Liver (tissue), 3 donors: ENCODE measurements at regions not wholly inside any gene's neighbourhood (a gene's known extent, or its start where the extent isn't known, plus 50 kb on each side); places are given as distances from the start of the nearest gene placed in this dataset.

Source experiments
- ATF3 ChIP-seq: IDR thresholded peaks from 2 replicates; pipeline ENCODE4 v1.6.1; 2016; ENCODE audit warnings: antibody characterized with exemption
- GABPA ChIP-seq, 2 donors: IDR thresholded peaks in 1 of 2; conservative IDR thresholded peaks in 1 of 2; 2 replicates each; pipeline ENCODE4 v1.6.1; 2016; ENCODE audit warnings: antibody characterized with exemption in 2 of 2, mild to moderate bottlenecking in 1 of 2, moderate library complexity in 1 of 2
- SP1 ChIP-seq: IDR thresholded peaks from 2 replicates; pipeline ENCODE4 v1.6.1; 2018; ENCODE audit warnings: antibody characterized with exemption, mild to moderate bottlenecking
- ZBTB33 ChIP-seq: IDR thresholded peaks from 2 replicates; pipeline ENCODE4 v1.6.1; 2016; ENCODE audit warnings: antibody characterized with exemption
- TF ChIP-seq, protein P1 (sequence below): fragments of 150-350 bp; IDR thresholded peaks from 2 replicates; pipeline ENCODE4 v1.5.1; 2017; ENCODE audit warnings: improper control_type of control experiment, low read depth, low read length; ENCODE audit not compliant: missing input control
- donor health status: healthy.
- donor health status: healthy.

DNA sequence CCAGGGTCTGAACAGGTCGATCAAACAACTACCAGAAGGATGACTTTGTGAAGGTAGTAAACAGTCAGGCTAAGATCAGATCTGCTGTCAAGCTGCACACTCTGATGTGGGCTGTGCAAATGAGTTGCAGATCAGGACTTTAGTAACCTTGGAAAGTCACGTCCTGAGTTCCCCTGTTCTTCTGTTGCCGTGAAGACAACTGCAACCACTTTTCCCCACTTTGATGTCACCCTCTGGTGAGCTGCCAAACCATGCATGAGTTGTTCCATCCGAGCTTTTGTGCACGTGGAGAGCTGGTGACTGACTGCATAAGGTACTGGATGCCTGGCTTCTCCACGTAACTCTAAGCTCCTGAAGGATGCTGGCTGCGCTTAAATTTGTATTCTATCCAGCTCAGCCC is 111.0 kb downstream of the CD83 start:
- no peak for TF ChIP-seq ATF3
- TF ChIP-seq, protein P1, sequence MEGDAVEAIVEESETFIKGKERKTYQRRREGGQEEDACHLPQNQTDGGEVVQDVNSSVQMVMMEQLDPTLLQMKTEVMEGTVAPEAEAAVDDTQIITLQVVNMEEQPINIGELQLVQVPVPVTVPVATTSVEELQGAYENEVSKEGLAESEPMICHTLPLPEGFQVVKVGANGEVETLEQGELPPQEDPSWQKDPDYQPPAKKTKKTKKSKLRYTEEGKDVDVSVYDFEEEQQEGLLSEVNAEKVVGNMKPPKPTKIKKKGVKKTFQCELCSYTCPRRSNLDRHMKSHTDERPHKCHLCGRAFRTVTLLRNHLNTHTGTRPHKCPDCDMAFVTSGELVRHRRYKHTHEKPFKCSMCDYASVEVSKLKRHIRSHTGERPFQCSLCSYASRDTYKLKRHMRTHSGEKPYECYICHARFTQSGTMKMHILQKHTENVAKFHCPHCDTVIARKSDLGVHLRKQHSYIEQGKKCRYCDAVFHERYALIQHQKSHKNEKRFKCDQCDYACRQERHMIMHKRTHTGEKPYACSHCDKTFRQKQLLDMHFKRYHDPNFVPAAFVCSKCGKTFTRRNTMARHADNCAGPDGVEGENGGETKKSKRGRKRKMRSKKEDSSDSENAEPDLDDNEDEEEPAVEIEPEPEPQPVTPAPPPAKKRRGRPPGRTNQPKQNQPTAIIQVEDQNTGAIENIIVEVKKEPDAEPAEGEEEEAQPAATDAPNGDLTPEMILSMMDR: no peak
- TF ChIP-seq GABPA (IDR thresholded peaks at IDR 0.05 in 1 of 2, conservative IDR thresholded peaks at IDR 0.05 in 1 of 2): no peak
- TF ChIP-seq SP1: no peak
- TF ChIP-seq ZBTB33: no peak
